Heart left ventricle (tissue), 13 donors: ENCODE measurements at regions not wholly inside any gene's neighbourhood (a gene's known extent, or its start where the extent isn't known, plus 50 kb on each side); places are given as distances from the start of the nearest gene placed in this dataset.

Source experiments
- POLR2A ChIP-seq, 2 donors: fragments of 450-650 bp; IDR thresholded peaks; one replicate each; pipeline ENCODE4 v1.6.1; 2017; ENCODE audit warnings: antibody characterized with exemption in 2 of 2, mild to moderate bottlenecking in 2 of 2, moderate library complexity in 2 of 2
- TF ChIP-seq, protein P1 (sequence below), 12 donors: fragments of 200-600 bp; sonication (generic) in 4 of 12; IDR thresholded peaks; one replicate each; pipeline versions ENCODE4 v1.5.0 to v1.8.0; 2018 to 2022; ENCODE audit warnings: antibody characterized with exemption in 12 of 12, mild to moderate bottlenecking in 5 of 12
- donor health status: ischemic (EF 13 %, LVEDD 7.1; RV severe dilation, severe dysfunction).
- donor health status: DM: no; HTN: yes; CAD: no.
- donor health status: DM: no; HTN: no; CAD: no.
- donor health status: ischemic (EF 25% LVEDD 6.9; RV normal size, moderate dysfunction).
- donor health status: ischemic (EF 25% LVEDD 5.7; RV mildly dilated, moderate dysfunction).
- donor health status: ischemic (EF 35%, LVEDD 5.7; RV mildly dilated, moderate dysfunction).
- donor health status: nonischemic (EF 11% LVEDD 7.7; RV severe dilation, severe dysfunction).
- donor health status: DM: yes; HTN: yes; CAD: no.
- donor health status: PGD.
- donor health status: ischemic (EF 29% LVEDD 5.4; RV normal size, mild dysfunction).
- donor health status: nonischemic (EF 23%, LVEDD 6.1; RV moderate dilation, normal function).

DNA sequence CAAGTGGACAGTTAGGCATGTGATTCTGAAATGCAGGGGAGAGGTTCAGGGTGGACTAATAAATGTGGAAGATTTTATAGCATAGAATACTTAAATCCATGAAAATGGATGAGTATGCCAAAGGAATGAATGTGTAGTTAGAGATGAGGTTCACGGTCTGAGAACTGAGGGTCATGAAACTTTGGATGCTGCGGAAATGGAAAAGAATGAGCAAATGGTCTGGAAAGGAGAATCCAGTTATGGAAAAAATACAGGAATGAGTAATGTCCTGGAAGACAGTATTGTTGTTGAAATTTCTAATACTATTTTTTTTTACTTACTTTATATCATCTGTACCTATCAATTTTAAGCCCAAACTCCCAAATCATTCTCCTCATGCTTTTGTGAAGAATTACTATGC is 2369.4 kb downstream of the MAT2B start:
- TF ChIP-seq, protein P1, sequence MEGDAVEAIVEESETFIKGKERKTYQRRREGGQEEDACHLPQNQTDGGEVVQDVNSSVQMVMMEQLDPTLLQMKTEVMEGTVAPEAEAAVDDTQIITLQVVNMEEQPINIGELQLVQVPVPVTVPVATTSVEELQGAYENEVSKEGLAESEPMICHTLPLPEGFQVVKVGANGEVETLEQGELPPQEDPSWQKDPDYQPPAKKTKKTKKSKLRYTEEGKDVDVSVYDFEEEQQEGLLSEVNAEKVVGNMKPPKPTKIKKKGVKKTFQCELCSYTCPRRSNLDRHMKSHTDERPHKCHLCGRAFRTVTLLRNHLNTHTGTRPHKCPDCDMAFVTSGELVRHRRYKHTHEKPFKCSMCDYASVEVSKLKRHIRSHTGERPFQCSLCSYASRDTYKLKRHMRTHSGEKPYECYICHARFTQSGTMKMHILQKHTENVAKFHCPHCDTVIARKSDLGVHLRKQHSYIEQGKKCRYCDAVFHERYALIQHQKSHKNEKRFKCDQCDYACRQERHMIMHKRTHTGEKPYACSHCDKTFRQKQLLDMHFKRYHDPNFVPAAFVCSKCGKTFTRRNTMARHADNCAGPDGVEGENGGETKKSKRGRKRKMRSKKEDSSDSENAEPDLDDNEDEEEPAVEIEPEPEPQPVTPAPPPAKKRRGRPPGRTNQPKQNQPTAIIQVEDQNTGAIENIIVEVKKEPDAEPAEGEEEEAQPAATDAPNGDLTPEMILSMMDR (IDR thresholded peaks at IDR 0.05), result no peak
- no peak for TF ChIP-seq POLR2A (IDR thresholded peaks at IDR 0.05)
